ENCODE measurements at regions not wholly inside any gene's neighbourhood (a gene's known extent, or its start where the extent isn't known, plus 50 kb on each side); places are given as distances from the start of the nearest gene placed in this dataset.

DNA sequence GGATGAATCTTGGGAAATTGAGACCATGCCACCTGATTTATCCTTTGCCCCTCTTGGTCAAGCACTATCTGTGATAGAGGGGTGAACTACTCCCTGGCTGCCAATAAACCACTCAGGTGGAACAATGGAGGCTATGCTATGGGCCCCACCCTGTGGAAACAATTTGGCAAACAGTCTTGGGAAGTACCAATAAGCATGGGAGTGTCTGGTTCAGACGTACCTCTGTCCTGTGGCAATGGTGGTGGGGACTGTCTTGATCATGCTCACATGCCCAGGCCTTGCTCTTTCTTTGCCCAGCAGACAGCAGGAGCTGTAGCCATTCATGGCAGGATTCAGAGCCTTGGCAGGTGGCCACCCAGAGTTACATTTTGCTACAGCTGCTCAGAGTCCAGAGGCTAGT, 658.7 kb downstream of the KCNJ3 start:
- H3K4me3 ChIP-seq (ENCODE audit: control extremely low read depth in 1 of 5, extremely low read depth in 1 of 5, insufficient read depth in 1 of 5, low read depth in 2 of 5, low read length in 4 of 5), result no peak overlapping the region
- peaks cover 0 to 9% (median 0%) of the 10 kb centered on the region in 3 donors for H3K9me3 ChIP-seq (ENCODE audit: control extremely low read depth in 1 of 3, control insufficient read depth in 2 of 3, insufficient read depth in 1 of 3, low read length in 2 of 3)
- no peaks in the 10 kb centered on the region for H3K4me1 ChIP-seq (ENCODE audit: control insufficient read depth in 2 of 2, insufficient read depth in 2 of 2, low read length in 2 of 2)
- no peak overlapping the region for H3K9ac ChIP-seq (ENCODE audit: low read length)
- no peaks in the 10 kb centered on the region for H3K36me3 ChIP-seq (replicated peaks in 1 of 2; ENCODE audit: control extremely low read depth in 1 of 2, control insufficient read depth in 1 of 2, extremely low read depth in 1 of 2, insufficient read depth in 2 of 2, low read length in 1 of 2)
- POLR2A ChIA-PET, result no interaction called here
- H4K20me1 ChIP-seq (ENCODE audit: control insufficient read depth, insufficient read depth, low read length, poor library complexity, severe bottlenecking), result no peaks in the 10 kb centered on the region
- no peak overlapping the region for H2AFZ ChIP-seq (ENCODE audit: insufficient read depth, low read depth, low read length, poor library complexity, severe bottlenecking)
- no peak overlapping the region for H3K4me3 Mint-ChIP-seq
- H3K27ac Mint-ChIP-seq, result no peak overlapping the region
- H3K27ac ChIP-seq (ENCODE audit: low read length in 2 of 2), result no peak overlapping the region
- no peaks in the 10 kb centered on the region for H3K27me3 Mint-ChIP-seq
- CTCF ChIA-PET, result no interaction called here
- DNase-seq (no peak), ATAC-seq (ENCODE audit: low read depth) (no peak)
- H3K79me2 ChIP-seq (ENCODE audit: control insufficient read depth, insufficient read depth, low read length), result no peaks in the 10 kb centered on the region
- no peak for TF ChIP-seq EZH2 (IDR thresholded peaks at IDR 0.05; ENCODE audit: borderline replicate concordance, insufficient read depth, low read depth, low read length, poor library complexity, severe bottlenecking)
- TF ChIP-seq, protein P1, sequence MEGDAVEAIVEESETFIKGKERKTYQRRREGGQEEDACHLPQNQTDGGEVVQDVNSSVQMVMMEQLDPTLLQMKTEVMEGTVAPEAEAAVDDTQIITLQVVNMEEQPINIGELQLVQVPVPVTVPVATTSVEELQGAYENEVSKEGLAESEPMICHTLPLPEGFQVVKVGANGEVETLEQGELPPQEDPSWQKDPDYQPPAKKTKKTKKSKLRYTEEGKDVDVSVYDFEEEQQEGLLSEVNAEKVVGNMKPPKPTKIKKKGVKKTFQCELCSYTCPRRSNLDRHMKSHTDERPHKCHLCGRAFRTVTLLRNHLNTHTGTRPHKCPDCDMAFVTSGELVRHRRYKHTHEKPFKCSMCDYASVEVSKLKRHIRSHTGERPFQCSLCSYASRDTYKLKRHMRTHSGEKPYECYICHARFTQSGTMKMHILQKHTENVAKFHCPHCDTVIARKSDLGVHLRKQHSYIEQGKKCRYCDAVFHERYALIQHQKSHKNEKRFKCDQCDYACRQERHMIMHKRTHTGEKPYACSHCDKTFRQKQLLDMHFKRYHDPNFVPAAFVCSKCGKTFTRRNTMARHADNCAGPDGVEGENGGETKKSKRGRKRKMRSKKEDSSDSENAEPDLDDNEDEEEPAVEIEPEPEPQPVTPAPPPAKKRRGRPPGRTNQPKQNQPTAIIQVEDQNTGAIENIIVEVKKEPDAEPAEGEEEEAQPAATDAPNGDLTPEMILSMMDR (IDR thresholded peaks at IDR 0.05), result no peak
- intact Hi-C loops (cut with micrococcal nuclease), result no loop called here
- no peaks in the 10 kb centered on the region for H3K4me1 Mint-ChIP-seq
- peaks cover 9% of the 10 kb centered on the region for H3K9me3 Mint-ChIP-seq (ENCODE audit: insufficient read depth)
- WGBS (ENCODE audit: insufficient coverage), result 88% methylated on average over 1 of the region's 1 CpG
- no peaks in the 10 kb centered on the region for H3K27me3 ChIP-seq (replicated peaks in 1 of 4; ENCODE audit: control extremely low read depth in 1 of 4, control insufficient read depth in 3 of 4, insufficient read depth in 4 of 4, low read length in 3 of 4)
- no peak overlapping the region for H3K4me2 ChIP-seq (replicated peaks; ENCODE audit: low read depth, low read length, poor library complexity, severe bottlenecking)

DNA sequence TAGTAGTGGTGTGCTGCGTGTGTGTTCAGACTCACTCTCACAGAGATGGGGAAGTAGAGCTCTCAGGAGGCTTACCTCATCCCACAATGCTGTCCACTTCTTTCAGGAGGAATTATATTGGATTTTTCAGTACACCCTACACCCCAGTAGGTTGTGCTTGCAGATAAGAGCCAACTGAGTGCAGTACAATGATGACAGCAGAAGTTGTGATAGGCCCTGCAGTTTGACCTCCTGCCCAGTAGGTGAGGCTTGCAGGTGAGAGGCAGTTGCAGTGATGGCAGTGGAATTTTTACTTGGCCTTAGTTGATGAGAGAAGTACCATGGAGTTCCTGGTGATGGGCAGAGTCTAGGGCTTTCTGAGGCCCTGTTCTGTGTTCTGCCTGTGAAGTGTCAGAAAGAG, 657.8 kb downstream of the KCNJ3 start:
- H3K4me1 Mint-ChIP-seq, result no peaks in the 10 kb centered on the region
- no peaks in the 10 kb centered on the region for H3K27me3 Mint-ChIP-seq
- no CpG with 5 or more reads among the region's 1 CpG for WGBS (ENCODE audit: insufficient coverage)
- peaks cover 0 to 11% (median 0%) of the 10 kb centered on the region in 3 donors for H3K9me3 ChIP-seq (ENCODE audit: control extremely low read depth in 1 of 3, control insufficient read depth in 2 of 3, insufficient read depth in 1 of 3, low read length in 2 of 3)
- no peaks in the 10 kb centered on the region for H3K79me2 ChIP-seq (ENCODE audit: control insufficient read depth, insufficient read depth, low read length)
- peaks cover 9% of the 10 kb centered on the region for H3K9me3 Mint-ChIP-seq (ENCODE audit: insufficient read depth)
- DNase-seq (no peak), ATAC-seq (ENCODE audit: low read depth) (no peak)
- CTCF ChIA-PET, result no interaction called here
- H3K4me2 ChIP-seq (replicated peaks; ENCODE audit: low read depth, low read length, poor library complexity, severe bottlenecking), result no peak overlapping the region
- no peak overlapping the region for H3K9ac ChIP-seq (ENCODE audit: low read length)
- no peak overlapping the region for H3K4me3 ChIP-seq (ENCODE audit: control extremely low read depth in 1 of 5, extremely low read depth in 1 of 5, insufficient read depth in 1 of 5, low read depth in 2 of 5, low read length in 4 of 5)
- no peak overlapping the region for H3K4me3 Mint-ChIP-seq
- H3K4me1 ChIP-seq (ENCODE audit: control insufficient read depth in 2 of 2, insufficient read depth in 2 of 2, low read length in 2 of 2), result no peaks in the 10 kb centered on the region
- intact Hi-C loops (cut with micrococcal nuclease), result no loop called here
- H3K27ac ChIP-seq (ENCODE audit: low read length in 2 of 2), result no peak overlapping the region
- no peaks in the 10 kb centered on the region for H3K27me3 ChIP-seq (replicated peaks in 1 of 4; ENCODE audit: control extremely low read depth in 1 of 4, control insufficient read depth in 3 of 4, insufficient read depth in 4 of 4, low read length in 3 of 4)
- no peak overlapping the region for H3K27ac Mint-ChIP-seq
- no peaks in the 10 kb centered on the region for H4K20me1 ChIP-seq (ENCODE audit: control insufficient read depth, insufficient read depth, low read length, poor library complexity, severe bottlenecking)
- no peak overlapping the region for H2AFZ ChIP-seq (ENCODE audit: insufficient read depth, low read depth, low read length, poor library complexity, severe bottlenecking)
- POLR2A ChIA-PET, result no interaction called here
- TF ChIP-seq, protein P1 (IDR thresholded peaks at IDR 0.05), result no peak
- TF ChIP-seq EZH2 (IDR thresholded peaks at IDR 0.05; ENCODE audit: borderline replicate concordance, insufficient read depth, low read depth, low read length, poor library complexity, severe bottlenecking), result no peak
- no peaks in the 10 kb centered on the region for H3K36me3 ChIP-seq (replicated peaks in 1 of 2; ENCODE audit: control extremely low read depth in 1 of 2, control insufficient read depth in 1 of 2, extremely low read depth in 1 of 2, insufficient read depth in 2 of 2, low read length in 1 of 2)

Data from B cell (primary cell).